BLaER1 (cell line): ENCODE measurements at regions not wholly inside any gene's neighbourhood (a gene's known extent, or its start where the extent isn't known, plus 50 kb on each side); places are given as distances from the start of the nearest gene placed in this dataset.
A peak's percentile ranks its signal among the peaks of the same experiment; 100 is the strongest.

Experiments
- H3K27ac ChIP-seq: shearing (Covaris generic); formaldehyde crosslinking; 2 replicates; pipeline ENCODE4 v1.8.1; 2022
- H3K27me3 ChIP-seq: shearing (Covaris generic); formaldehyde crosslinking; 2 replicates; pipeline ENCODE4 v1.8.1; 2022
- H3K36me3 ChIP-seq: shearing (Covaris generic); formaldehyde crosslinking; 2 replicates; pipeline ENCODE4 v1.8.1; 2022
- H3K4me1 ChIP-seq: shearing (Covaris generic); formaldehyde crosslinking; 2 replicates; pipeline ENCODE4 v1.8.1; 2022
- H3K4me2 ChIP-seq: shearing (Covaris generic); formaldehyde crosslinking; 2 replicates; pipeline ENCODE4 v1.8.1; 2022
- H3K4me3 ChIP-seq: shearing (Covaris generic); formaldehyde crosslinking; 2 replicates; pipeline ENCODE4 v1.8.1; 2022
- H3K9ac ChIP-seq: shearing (Covaris generic); formaldehyde crosslinking; 2 replicates; pipeline ENCODE4 v1.8.1; 2022
- H3K9me3 ChIP-seq: shearing (Covaris generic); formaldehyde crosslinking; 2 replicates; pipeline ENCODE4 v1.8.1; 2022
- H4K20me1 ChIP-seq: shearing (Covaris generic); formaldehyde crosslinking; 2 replicates; pipeline ENCODE4 v1.8.1; 2022
- Cebpa-rat ChIP-seq: shearing (Covaris generic); IDR thresholded peaks from 2 replicates; pipeline ENCODE4 v1.8.1; 2022

DNA sequence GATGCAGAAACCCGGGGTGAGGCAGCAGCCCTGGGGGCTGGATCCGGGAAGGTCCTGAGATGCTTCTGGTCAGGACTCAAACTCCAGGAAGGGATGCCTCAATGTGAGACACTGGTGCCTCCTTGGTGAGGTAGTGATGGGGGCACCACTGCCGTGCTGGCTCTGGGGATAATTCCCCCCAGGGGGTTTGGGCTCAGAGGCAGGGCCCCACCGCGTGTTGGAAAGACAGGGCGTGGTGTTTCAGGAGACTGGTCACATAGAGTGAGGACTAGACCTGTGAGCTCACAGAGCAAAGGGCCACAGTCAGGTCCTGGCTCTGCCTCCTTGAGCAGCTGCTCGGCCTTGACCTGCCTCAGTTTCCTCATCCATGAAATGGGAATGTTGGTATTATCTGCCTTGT lies 361.9 kb downstream of the GLRX3 start:
- Histone ChIP-seq H3K9ac (no peak overlapping the region), H3K36me3 (no peaks in the 10 kb centered on the region), H3K27ac (no peak overlapping the region), H3K4me3 (no peak overlapping the region), H3K27me3 (no peaks in the 10 kb centered on the region), H3K9me3 (peaks cover 2% of the 10 kb centered on the region), H3K4me1 (peaks cover 6% of the 10 kb centered on the region), H3K4me2 (no peak overlapping the region), H4K20me1 (no peaks in the 10 kb centered on the region)
- TF ChIP-seq Cebpa-rat, result no peak

- Histone ChIP-seq H3K27me3 (no peaks in the 10 kb centered on the region), H3K9me3 (peaks cover 10% of the 10 kb centered on the region), H3K4me2 (no peak overlapping the region), H3K4me1 (peaks cover 6% of the 10 kb centered on the region), H4K20me1 (no peaks in the 10 kb centered on the region), H3K9ac (no peak overlapping the region), H3K27ac (no peak overlapping the region), H3K36me3 (no peaks in the 10 kb centered on the region), H3K4me3 (no peak overlapping the region)
- TF ChIP-seq Cebpa-rat, result no peak
Observed at GRCh38 chr10:130498934-130499333, 362.7 kb downstream of the GLRX3 start.

DNA sequence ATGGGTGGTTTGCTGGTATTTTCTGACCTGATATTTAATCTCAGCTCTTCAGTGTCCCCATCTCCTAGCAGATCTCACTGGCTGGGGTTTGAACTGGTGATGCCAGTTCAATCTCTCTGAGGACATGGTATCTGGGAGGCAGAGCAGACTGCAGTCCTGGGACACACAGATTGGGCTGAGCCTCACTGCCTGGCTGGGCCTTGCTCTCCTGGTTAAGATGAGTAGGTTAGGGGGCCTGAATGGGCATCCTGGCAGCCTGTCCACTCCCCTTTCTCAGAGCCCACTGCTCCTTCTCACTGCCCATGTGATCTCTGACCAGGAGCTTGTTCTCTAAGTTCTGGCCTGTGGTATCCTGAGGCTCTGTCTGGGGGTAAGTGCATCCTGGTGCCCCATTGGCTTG lies 363.4 kb downstream of the GLRX3 start:
- Histone ChIP-seq H3K4me2 (no peak overlapping the region), H3K4me3 (no peak overlapping the region), H3K9ac (no peak overlapping the region), H3K9me3 (peaks cover 11% of the 10 kb centered on the region), H3K4me1 (peaks cover 6% of the 10 kb centered on the region), H4K20me1 (no peaks in the 10 kb centered on the region), H3K36me3 (no peaks in the 10 kb centered on the region), H3K27me3 (no peaks in the 10 kb centered on the region), H3K27ac (no peak overlapping the region)
- no peak for TF ChIP-seq Cebpa-rat

DNA sequence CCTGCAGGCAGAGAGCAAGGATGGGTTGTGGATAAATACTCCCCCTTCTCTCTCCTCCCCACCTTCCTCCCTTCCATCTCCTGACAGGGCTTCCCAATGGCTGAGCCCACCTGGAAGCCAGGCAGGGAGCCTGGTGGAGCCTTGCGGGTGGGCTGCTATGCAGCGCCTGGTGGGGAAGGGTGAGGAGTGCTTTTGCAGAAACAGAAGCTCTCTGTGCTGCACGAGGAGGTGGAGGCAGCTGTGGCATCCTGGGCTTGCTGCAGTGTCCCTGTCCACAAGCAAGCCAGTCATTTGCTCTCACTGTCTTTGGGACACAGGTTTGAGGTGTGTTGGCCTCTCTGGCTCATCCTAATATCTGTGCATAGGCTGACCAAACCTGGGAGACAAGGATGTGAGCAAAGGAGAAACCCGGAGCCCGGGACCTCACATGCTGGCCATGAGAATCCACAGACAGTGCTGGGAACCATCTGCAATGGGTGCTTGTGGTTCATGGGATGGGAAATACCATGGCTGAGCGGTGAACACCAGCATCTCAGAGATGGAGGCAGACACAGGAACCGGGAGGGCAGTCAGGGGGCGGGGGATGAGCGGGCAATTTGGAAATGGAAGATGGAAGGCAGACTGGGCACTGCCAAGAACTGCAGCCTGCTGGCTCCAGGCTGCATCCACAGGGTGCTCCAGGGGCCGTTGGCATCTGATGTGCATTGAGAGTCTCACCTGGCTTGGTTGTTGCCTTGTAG lies 364.2 kb downstream of the GLRX3 start:
- Histone ChIP-seq H4K20me1 (no peaks in the 10 kb centered on the region), H3K4me1 (peaks cover 6% of the 10 kb centered on the region), H3K36me3 (no peaks in the 10 kb centered on the region), H3K27me3 (no peaks in the 10 kb centered on the region), H3K9ac (no peak overlapping the region), H3K4me2 (no peak overlapping the region), H3K9me3 (peaks cover 11% of the 10 kb centered on the region), H3K27ac (no peak overlapping the region), H3K4me3 (no peak overlapping the region)
- TF ChIP-seq Cebpa-rat, result no peak

GRCh38 chr10:130507461-130507860 lies 371.3 kb downstream of the GLRX3 start:
- Histone ChIP-seq H3K27ac (no peak overlapping the region), H3K4me3 (no peak overlapping the region), H3K36me3 (no peaks in the 10 kb centered on the region), H3K4me2 (no peak overlapping the region), H4K20me1 (no peaks in the 10 kb centered on the region), H3K9me3 (peaks cover 11% of the 10 kb centered on the region), H3K4me1 (peaks cover 42% of the 10 kb centered on the region), H3K9ac (no peak overlapping the region), H3K27me3 (no peaks in the 10 kb centered on the region)
- TF ChIP-seq Cebpa-rat, result no peak

GRCh38 chr10:130509881-130510689 lies 373.9 kb downstream of the GLRX3 start:
- H3K27ac ChIP-seq, result no peak overlapping the region
- peaks cover 44% of the 10 kb centered on the region for H3K4me1 ChIP-seq
- no peak overlapping the region for H3K9ac ChIP-seq
- H3K4me2 ChIP-seq, result peak overlapping the region; percentile 75
- no peak for TF ChIP-seq Cebpa-rat
- H3K4me3 ChIP-seq, result no peak overlapping the region
- H4K20me1 ChIP-seq, result no peaks in the 10 kb centered on the region
- no peaks in the 10 kb centered on the region for H3K27me3 ChIP-seq
- no peaks in the 10 kb centered on the region for H3K36me3 ChIP-seq
- H3K9me3 ChIP-seq, result no peaks in the 10 kb centered on the region

DNA sequence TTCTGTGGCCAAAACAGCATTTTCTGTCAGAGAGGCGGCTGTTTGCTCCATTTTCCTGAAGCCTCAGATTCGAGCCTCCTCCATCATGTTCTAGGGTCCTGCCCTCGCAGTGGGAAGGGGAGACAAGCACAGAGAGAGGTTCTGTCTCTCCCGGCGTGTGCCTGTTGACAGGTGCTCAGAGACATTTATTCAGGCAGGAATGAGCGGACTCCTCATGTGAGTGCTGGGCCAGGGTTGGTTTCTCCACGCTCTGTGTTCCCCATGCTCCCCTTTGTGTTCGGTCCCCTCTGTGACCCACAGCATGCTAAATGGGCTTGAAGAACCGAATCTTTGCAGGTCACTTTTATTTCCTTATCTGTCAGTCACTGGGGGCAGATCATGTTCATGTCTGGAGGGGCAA lies 374.6 kb downstream of the GLRX3 start:
- Histone ChIP-seq H3K27me3 (no peaks in the 10 kb centered on the region), H3K4me2 (peak overlapping the region; percentile 75), H4K20me1 (no peaks in the 10 kb centered on the region), H3K9me3 (no peaks in the 10 kb centered on the region), H3K4me1 (peaks cover 44% of the 10 kb centered on the region), H3K4me3 (no peak overlapping the region), H3K36me3 (no peaks in the 10 kb centered on the region), H3K9ac (no peak overlapping the region), H3K27ac (no peak overlapping the region)
- TF ChIP-seq Cebpa-rat, result no peak

GRCh38 chr10:130511766-130512165 lies 375.6 kb downstream of the GLRX3 start:
- H3K9ac ChIP-seq, result no peak overlapping the region
- no peaks in the 10 kb centered on the region for H3K27me3 ChIP-seq
- H3K36me3 ChIP-seq, result no peaks in the 10 kb centered on the region
- H3K4me3 ChIP-seq, result no peak overlapping the region
- H3K27ac ChIP-seq, result no peak overlapping the region
- H3K4me1 ChIP-seq, result peaks cover 44% of the 10 kb centered on the region
- no peaks in the 10 kb centered on the region for H3K9me3 ChIP-seq
- no peak for TF ChIP-seq Cebpa-rat
- H3K4me2 ChIP-seq, result peak overlapping the region; percentile 75
- no peaks in the 10 kb centered on the region for H4K20me1 ChIP-seq

DNA sequence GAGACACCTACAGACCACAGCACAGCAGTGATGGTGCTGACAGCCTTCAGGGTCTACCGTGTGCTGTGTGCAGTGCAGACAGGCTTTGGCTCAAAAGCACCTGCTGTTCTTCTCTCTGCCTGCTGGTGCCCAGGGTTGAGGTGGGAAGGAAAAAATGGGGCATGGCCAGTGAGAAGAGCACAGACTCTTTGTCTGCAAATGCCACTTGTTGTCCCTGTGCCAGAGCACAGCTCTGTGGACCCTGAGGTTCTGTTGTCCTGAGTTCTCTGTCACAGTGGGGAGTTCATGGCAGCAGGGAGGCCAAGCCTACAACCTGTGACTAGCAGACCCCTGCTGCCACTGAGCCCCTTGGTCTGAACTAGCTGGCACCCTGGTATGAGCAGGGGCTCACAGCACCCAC lies 376.7 kb downstream of the GLRX3 start:
- 0 out of 2 replicates have a peak, but pooled peaks cover 5% of the 10 kb centered on the region for H3K9me3 ChIP-seq
- no peaks in the 10 kb centered on the region for H3K36me3 ChIP-seq

DNA sequence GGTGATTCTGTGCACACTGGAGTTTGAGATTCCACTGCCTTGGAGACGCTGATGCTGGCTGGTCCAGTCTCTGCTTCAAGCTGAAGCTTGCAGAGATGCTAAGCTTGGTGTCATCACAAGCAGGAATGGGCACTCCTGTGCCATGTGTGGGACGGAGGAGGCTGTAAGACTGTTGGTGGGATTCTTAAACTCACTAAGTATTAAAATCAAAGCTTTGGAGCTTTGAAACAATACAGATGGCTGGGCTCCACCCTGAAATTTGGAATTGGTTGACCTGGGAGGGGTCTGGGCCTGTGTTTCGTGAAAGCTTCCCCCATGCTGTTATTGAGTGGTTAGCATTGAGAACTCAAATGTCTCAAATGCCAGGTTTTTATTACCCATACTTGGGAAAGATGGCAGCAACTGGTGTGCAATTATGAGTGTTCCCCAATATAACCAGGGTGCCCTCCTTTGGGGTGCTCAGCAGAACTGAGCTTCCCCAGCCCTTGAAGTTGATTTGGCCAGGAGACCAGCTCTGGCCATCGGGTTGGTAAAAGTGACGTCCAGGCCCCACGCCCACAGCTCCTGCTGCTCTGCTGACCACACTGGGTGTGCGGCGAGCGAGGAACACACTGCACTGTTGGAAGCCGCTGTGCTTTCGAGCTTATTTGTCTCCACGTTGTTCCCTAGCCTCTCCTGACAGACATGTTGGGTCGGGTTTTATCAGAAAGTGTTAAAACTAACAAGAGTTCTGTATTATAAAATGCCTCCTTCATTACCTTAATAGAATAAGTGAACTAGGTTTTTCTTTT lies 377.7 kb downstream of the GLRX3 start:
- Histone ChIP-seq H3K9me3 (peaks cover 10% of the 10 kb centered on the region; the same call in 1 of the 2 replicates), H3K4me3 (no peak overlapping the region), H3K4me2 (no peak overlapping the region), H4K20me1 (no peaks in the 10 kb centered on the region), H3K36me3 (no peaks in the 10 kb centered on the region), H3K27me3 (no peaks in the 10 kb centered on the region), H3K27ac (no peak overlapping the region), H3K9ac (no peak overlapping the region), H3K4me1 (peaks cover 36% of the 10 kb centered on the region)
- TF ChIP-seq Cebpa-rat, result no peak

More for the DNA sequence above, 376.7 kb downstream of the GLRX3 start:
- Histone ChIP-seq H3K27me3 (no peaks in the 10 kb centered on the region), H3K4me1 (peaks cover 44% of the 10 kb centered on the region), H3K4me3 (no peak overlapping the region), H3K4me2 (peak overlapping the region; percentile 75; the same call in 1 of the 2 replicates), H4K20me1 (no peaks in the 10 kb centered on the region), H3K9ac (no peak overlapping the region), H3K27ac (no peak overlapping the region)
- TF ChIP-seq Cebpa-rat, result no peak
